Skeletal muscle satellite cell (primary cell): ENCODE measurements at regions not wholly inside any gene's neighbourhood (a gene's known extent, or its start where the extent isn't known, plus 50 kb on each side); places are given as distances from the start of the nearest gene placed in this dataset.

Source experiments
- H3K27me3 ChIP-seq: 2 replicates; pipeline ENCODE4 v1.7.0; 2013; ENCODE audit warnings: low read length; ENCODE audit not compliant: control insufficient read depth, insufficient read depth
- H3K36me3 ChIP-seq: 2 replicates; pipeline ENCODE4 v1.7.0; 2013; ENCODE audit warnings: mild to moderate bottlenecking, control low read depth, low read length; ENCODE audit not compliant: insufficient read depth
- H3K4me1 ChIP-seq: 2 replicates; pipeline ENCODE4 v1.7.0; 2013; ENCODE audit warnings: low read length; ENCODE audit not compliant: control insufficient read depth, insufficient read depth
- H3K4me2 ChIP-seq: 2 replicates; pipeline ENCODE4 v1.7.0; 2013; ENCODE audit warnings: mild to moderate bottlenecking, low read length
- H3K4me3 ChIP-seq: 2 replicates; pipeline ENCODE4 v1.7.0; 2013; ENCODE audit warnings: low read length
- H3K9ac ChIP-seq: 2 replicates; pipeline ENCODE4 v1.7.0; 2013; ENCODE audit warnings: mild to moderate bottlenecking, low read depth, low read length, moderate library complexity
- H3K9me3 ChIP-seq: replicated peaks from 2 replicates; pipeline ENCODE4 v1.7.0; 2013; ENCODE audit warnings: mild to moderate bottlenecking, control low read depth, low read length

DNA sequence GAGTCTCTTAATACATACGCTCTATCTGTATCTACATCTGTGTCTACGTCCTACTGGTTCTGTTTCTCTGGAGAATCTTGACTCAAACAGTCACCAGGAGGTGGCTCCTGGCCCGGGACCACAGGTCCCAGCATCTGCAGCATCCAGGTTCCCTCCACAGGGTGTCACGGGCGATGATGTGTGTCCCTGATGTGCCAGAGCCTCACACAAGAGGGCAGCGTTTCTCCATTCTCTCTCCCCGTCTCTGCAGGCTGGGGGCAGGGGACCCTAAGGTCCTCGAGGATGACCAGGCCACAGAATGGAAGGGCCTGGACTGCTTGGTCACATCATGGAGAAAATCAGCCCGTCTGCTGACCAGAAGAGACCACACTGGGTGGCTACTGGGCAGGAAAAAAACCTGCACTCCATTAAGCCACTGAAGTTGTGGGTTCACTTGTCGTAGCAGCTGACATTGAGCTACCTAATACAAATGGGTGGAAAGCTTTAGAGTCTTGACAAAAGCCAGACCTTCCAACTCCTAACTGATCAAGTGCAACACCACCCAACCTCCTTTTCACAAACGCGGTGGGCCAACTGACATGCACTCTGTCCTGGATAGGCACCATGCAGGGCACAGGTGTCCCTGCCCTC, 392.5 kb downstream of the CTTN start:
- no peak overlapping the region for H3K9ac ChIP-seq
- H3K36me3 ChIP-seq = no peaks in the 10 kb centered on the region
- H3K4me2 ChIP-seq = no peak overlapping the region
- no peaks in the 10 kb centered on the region for H3K27me3 ChIP-seq
- peaks cover 20% of the 10 kb centered on the region for H3K4me1 ChIP-seq
- no peaks in the 10 kb centered on the region for H3K9me3 ChIP-seq
- no peak overlapping the region for H3K4me3 ChIP-seq

DNA sequence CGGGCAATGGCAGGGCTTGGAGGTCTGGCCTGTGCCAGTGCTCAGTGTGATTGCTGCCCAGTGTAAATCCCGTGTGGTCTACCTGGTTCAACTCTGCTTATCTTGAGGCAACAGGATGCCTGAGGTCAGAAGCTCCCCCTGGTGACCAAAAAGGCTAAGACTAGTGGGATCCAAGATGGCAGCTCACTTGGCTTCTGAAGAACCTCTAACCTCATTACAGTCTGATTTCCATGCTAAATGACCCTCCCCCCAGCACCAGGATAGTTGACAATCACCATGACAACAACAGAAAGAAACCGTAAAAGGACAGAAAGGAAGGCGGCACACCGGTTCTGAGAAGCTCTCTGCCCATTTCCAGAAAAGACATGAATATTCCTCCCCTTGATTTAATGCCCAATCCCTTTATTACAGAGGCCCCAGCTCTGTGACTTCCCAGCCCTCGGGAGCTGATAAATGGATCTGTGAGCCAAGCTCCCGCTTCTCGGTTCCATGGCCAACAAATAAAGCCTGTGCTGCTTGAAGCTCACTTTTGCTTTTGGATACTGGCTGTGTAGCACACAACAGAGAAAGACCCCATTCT, 398.4 kb downstream of the CTTN start:
- Histone ChIP-seq H3K9me3 (no peaks in the 10 kb centered on the region), H3K4me3 (no peak overlapping the region), H3K4me1 (peaks cover 3% of the 10 kb centered on the region), H3K4me2 (no peak overlapping the region), H3K36me3 (no peaks in the 10 kb centered on the region), H3K9ac (no peak overlapping the region), H3K27me3 (no peaks in the 10 kb centered on the region)

DNA sequence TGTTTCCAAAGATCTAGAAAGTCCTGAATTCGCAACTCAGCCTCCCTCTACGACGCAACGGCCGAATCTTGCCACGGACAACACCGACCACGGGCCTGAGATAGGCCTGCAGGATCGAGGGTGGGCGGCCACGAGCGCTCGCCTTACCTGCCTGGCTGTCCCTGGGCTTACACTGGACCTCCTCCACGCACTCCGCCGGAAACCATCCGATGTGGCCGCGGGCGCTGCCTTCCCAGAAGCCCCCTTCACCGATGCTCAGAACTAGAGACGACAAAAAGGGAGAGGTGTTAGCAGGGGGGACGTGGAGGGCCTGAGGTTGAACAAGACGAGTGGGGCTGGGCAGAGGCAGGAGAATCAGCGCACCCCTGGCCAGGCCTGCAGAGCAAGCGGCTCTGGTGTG, 400.0 kb downstream of the CTTN start:
- H3K4me3 ChIP-seq = no peak overlapping the region
- H3K9ac ChIP-seq = no peak overlapping the region
- peaks cover 3% of the 10 kb centered on the region for H3K4me1 ChIP-seq
- H3K9me3 ChIP-seq = no peaks in the 10 kb centered on the region
- H3K4me2 ChIP-seq = no peak overlapping the region
- H3K27me3 ChIP-seq = no peaks in the 10 kb centered on the region
- no peaks in the 10 kb centered on the region for H3K36me3 ChIP-seq

DNA sequence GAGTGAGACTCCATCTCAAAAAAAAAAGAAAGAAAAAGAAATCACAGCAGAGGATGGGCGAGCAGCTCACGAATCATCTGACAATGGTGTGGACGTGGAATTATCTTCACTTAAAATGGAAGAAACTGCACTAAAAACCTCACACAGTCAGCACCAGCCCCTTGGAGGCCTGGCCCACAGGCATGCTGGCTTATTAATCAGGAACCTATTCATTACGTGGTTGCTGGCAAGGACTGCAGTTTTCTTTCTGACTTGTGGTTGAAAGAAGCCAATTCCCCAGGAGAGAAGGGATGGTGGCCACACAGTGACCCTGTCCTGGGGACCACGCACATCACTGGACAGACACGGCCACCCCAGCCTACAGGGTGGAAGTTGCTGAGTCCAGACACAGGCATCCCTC, 401.1 kb downstream of the CTTN start:
- peaks cover 3% of the 10 kb centered on the region for H3K4me1 ChIP-seq
- H3K36me3 ChIP-seq = no peaks in the 10 kb centered on the region
- no peak overlapping the region for H3K4me2 ChIP-seq
- H3K9ac ChIP-seq = no peak overlapping the region
- no peak overlapping the region for H3K4me3 ChIP-seq
- H3K27me3 ChIP-seq = no peaks in the 10 kb centered on the region
- no peaks in the 10 kb centered on the region for H3K9me3 ChIP-seq

DNA sequence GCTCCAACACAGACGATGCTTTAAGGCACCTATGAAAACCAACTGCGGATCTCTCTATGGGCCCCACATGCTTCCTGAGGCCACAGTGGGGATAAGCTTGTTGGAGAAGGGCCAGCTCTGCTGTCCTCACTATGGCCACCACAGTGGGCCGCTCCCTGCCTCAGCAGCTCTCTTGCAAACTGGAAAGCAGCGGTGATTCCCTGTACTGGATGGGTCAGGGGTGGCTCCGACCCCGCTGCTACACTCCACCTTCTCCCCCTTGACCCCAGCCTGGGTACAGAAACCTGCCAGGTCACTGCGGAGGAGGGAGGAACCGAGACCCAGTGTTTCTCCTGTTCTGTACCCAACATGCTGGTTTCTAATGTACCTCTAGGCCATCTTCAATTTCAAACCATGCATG, 403.9 kb downstream of the CTTN start:
- no peaks in the 10 kb centered on the region for H3K27me3 ChIP-seq
- no peaks in the 10 kb centered on the region for H3K36me3 ChIP-seq
- no peak overlapping the region for H3K4me2 ChIP-seq
- H3K9ac ChIP-seq = no peak overlapping the region
- H3K4me3 ChIP-seq = no peak overlapping the region
- H3K4me1 ChIP-seq = peaks cover 3% of the 10 kb centered on the region
- H3K9me3 ChIP-seq = no peaks in the 10 kb centered on the region

DNA sequence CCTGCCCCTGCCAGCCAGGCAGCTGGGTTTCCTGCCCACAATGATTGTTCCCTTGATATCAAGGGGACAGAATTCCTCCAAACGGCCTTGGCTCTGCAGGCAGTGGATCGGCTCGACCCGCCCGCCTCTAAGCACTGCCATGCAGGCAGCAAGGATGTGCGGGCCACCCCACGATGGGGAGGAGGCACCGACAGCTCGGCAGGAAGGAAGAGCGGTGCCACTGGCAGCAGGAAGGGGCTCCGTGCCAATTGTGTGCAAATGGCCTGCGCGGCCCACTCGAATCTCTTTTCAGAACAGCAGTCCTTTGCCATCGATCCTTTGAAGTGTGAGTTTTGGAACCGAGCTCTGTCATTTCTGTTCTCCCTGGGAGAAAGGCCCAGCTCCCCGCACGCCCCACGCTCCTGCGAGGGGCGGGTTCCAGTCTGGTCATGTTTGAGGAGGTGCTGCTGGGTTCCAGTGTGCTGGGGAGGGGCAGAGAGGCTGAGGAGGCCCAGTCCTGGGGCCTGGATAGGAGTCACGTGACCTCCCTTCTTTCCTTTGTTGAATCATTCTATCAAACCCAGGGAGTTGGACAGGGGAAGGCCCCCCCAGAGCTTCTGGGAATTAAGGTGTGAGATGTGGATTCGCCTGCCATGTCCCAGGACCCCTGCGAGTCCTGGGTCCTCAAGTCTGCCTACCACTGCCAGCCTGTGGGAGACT, 406.0 kb downstream of the CTTN start:
- Histone ChIP-seq H3K9me3 (no peaks in the 10 kb centered on the region), H3K36me3 (no peaks in the 10 kb centered on the region), H3K4me2 (no peak overlapping the region), H3K27me3 (no peaks in the 10 kb centered on the region), H3K9ac (no peak overlapping the region), H3K4me1 (peaks cover 3% of the 10 kb centered on the region), H3K4me3 (no peak overlapping the region)

DNA sequence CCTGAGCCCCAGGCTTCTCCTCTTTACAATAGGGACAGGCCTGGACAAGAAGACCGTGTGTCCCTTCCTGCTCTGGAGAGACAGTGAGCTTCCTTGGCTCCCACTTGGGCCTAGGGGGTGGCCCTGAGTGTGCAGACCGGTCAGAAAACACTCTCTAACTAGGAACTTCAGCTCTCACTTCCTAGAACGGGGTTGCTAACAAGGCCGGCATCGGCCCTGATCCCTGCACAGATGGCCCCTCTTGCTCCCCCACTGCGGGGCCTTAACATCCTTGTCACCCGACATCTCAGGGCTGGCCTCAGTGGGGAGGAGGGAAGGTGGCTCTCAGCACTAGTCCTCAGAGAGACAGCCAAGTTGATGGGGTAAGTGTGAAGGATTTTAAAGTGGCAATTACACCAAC, 406.9 kb downstream of the CTTN start:
- no peak overlapping the region for H3K9ac ChIP-seq
- no peaks in the 10 kb centered on the region for H3K27me3 ChIP-seq
- H3K9me3 ChIP-seq = no peaks in the 10 kb centered on the region
- no peaks in the 10 kb centered on the region for H3K4me1 ChIP-seq
- no peaks in the 10 kb centered on the region for H3K36me3 ChIP-seq
- no peak overlapping the region for H3K4me3 ChIP-seq
- no peak overlapping the region for H3K4me2 ChIP-seq

DNA sequence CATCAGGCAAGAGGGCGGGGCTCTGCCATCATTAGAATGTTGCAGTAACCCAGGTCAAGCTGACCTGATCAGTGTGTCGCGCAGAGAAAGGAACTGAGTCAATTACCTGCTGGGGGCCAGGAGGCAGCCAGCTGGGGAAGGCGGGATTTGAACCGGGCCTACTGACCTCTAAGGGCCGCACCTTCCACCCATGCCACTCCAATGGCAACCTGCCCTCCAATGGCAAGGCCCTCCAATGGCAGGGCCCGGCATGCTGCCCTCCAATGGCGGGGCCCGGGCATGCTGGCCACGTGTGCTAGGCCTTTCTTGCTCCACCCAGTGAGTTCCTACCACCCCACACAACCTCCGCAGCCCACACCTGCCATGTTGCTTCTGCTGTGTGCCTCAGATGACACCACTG, 407.6 kb downstream of the CTTN start:
- H3K9me3 ChIP-seq = no peaks in the 10 kb centered on the region

DNA sequence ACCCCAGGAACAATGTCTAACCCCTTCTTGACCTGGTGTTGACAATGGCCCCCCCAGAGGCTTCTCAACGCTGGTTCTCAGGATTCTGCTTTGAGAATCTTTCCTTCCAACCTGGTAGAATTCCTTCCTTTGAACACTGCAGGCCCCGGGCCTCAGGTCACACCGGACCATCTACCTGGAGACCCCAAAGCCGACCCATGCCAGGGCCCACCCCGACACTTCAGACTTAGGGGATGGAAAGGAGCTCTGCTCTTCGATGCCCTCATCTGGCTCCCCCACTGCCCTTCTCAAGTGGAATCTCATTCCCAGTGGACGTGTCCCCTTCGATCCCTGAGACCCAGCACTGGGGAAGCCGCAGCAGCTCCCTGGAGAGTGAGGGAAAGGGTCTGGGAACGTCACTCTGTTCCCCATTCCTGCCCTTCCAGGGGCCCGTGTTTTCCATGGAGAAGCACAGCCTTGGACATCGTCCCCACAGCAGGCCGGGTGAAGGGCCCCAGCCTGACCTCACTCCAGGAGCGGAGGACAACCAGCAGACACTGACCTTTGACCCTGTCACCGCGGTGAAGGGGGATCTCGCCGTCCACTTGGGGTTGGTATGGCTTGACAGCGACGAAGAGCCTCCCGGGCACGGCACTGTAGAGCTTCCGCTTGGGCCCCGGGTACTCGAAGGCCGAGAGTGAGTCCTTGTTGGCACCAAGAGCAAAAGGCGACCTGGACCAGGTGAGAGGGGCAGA, 408.3 kb downstream of the CTTN start:
- no peaks in the 10 kb centered on the region for H3K36me3 ChIP-seq
- H3K9me3 ChIP-seq = no peaks in the 10 kb centered on the region
- no peaks in the 10 kb centered on the region for H3K4me1 ChIP-seq
- H3K9ac ChIP-seq = no peak overlapping the region
- H3K27me3 ChIP-seq = no peaks in the 10 kb centered on the region
- H3K4me2 ChIP-seq = no peak overlapping the region
- H3K4me3 ChIP-seq = no peak overlapping the region

More for the DNA sequence above, 407.6 kb downstream of the CTTN start:
- H3K4me1 ChIP-seq = no peaks in the 10 kb centered on the region
- H3K36me3 ChIP-seq = no peaks in the 10 kb centered on the region
- H3K4me3 ChIP-seq = no peak overlapping the region
- no peaks in the 10 kb centered on the region for H3K27me3 ChIP-seq
- H3K4me2 ChIP-seq = no peak overlapping the region
- H3K9ac ChIP-seq = no peak overlapping the region

DNA sequence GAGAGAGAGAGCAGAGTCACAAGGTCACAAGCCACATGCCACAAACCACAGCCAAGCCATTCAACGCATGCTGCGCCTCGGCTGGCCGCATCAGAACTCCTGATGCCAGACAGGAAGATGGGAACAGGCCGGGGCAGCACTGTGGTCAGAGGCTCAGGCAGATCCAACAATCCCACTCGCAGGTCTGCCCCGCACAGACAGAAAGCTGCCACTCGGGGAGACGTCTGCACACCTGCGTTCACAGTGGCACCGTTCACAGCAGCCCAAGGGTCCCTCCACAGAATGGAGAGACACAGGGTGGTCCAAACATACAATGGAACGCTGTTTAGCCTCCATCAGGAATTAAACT, 408.8 kb downstream of the CTTN start:
- Histone ChIP-seq H3K9me3 (no peaks in the 10 kb centered on the region), H3K4me2 (no peak overlapping the region), H3K9ac (no peak overlapping the region), H3K4me1 (no peaks in the 10 kb centered on the region), H3K36me3 (no peaks in the 10 kb centered on the region), H3K27me3 (no peaks in the 10 kb centered on the region), H3K4me3 (no peak overlapping the region)

DNA sequence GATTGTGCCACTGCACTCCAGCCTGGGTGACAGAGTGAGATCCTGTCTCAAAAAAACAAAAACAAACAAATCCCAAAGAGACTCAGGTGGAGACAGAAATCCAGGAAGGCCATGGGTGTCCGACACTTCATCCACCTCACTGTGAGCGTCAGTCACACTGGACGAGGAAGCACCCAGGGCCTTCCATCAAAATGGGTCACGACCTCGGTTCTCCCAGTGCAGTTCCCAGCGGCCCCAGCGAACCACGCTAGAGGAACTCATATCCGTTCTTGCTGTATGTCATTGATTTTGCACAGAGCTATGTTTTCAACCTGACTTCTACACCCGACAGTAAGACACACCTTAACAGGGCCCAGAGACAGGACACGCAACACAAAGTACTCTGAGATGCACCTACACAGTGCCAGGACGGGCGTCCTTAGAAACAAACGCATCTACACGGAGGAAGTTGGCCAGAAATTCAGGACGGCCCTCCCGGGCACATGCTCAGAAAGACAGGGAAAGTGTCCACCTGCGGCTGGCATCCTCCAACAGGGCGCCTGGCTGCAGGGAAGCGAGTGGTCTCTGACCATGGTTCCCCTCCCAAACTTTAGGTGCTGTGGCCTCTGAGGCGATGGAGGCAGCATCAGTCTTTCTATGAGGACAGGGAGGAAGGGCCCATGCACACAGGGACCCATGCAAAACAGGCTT, 410.5 kb downstream of the CTTN start:
- no peaks in the 10 kb centered on the region for H3K36me3 ChIP-seq
- no peaks in the 10 kb centered on the region for H3K4me1 ChIP-seq
- no peaks in the 10 kb centered on the region for H3K9me3 ChIP-seq
- H3K9ac ChIP-seq = no peak overlapping the region
- no peak overlapping the region for H3K4me2 ChIP-seq
- no peak overlapping the region for H3K4me3 ChIP-seq
- H3K27me3 ChIP-seq = no peaks in the 10 kb centered on the region
